ENCODE measurements at regions not wholly inside any gene's neighbourhood (a gene's known extent, or its start where the extent isn't known, plus 50 kb on each side); places are given as distances from the start of the nearest gene placed in this dataset.
A peak's percentile ranks its signal among the peaks of the same experiment; 100 is the strongest.

DNA sequence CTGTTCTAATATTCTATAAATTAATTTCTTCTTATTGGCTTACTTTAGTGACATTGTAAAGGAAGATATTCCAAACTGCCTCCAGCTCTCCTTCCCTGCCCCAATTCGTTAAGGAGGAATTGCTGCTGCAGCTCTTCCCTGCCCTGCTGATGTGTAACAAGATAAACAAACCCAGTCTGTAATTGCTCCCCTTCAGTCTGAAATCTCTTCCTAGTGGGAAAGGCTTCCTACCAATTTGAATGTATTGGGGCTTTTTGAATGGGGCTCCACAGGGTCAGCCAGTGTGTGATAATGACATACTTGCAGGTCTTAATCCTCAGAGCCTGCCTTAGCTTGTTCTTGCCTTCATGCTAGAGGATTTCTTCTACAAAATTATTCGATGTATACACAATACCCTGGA lies 849.9 kb upstream of the GHITM start:
- ChIA-PET POLR2A (ENCODE audit: low non-redundant PET) (no interaction called here), CTCF (no interaction called here)
- DNase-seq (ENCODE audit: low spot score): no peak
- TF ChIP-seq, protein P1, sequence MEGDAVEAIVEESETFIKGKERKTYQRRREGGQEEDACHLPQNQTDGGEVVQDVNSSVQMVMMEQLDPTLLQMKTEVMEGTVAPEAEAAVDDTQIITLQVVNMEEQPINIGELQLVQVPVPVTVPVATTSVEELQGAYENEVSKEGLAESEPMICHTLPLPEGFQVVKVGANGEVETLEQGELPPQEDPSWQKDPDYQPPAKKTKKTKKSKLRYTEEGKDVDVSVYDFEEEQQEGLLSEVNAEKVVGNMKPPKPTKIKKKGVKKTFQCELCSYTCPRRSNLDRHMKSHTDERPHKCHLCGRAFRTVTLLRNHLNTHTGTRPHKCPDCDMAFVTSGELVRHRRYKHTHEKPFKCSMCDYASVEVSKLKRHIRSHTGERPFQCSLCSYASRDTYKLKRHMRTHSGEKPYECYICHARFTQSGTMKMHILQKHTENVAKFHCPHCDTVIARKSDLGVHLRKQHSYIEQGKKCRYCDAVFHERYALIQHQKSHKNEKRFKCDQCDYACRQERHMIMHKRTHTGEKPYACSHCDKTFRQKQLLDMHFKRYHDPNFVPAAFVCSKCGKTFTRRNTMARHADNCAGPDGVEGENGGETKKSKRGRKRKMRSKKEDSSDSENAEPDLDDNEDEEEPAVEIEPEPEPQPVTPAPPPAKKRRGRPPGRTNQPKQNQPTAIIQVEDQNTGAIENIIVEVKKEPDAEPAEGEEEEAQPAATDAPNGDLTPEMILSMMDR (conservative IDR thresholded peaks at IDR 0.05; ENCODE audit: low read depth): no peak
- H3K27ac ChIP-seq: no peak overlapping the region

DNA sequence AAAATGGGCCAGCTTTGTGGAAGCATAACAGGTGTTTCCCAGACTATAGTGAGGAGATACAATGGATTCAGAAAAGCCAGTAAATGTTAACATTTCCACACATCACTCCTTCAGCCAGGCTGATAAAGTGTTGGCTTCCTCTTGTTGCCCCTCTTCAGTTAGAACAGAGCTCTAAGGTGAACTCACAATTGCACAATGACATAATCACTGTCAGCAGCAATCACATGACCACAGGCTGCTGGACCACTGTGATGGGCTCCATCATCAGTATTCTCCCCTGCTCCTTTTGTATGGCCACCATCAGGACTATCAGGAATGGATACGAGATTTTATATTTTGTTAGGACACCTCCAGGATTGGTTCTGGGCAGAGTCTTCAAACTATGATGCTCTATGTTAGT lies 849.4 kb upstream of the GHITM start:
- ChIA-PET CTCF (no interaction called here), POLR2A (ENCODE audit: low non-redundant PET) (no interaction called here)
- H3K27ac ChIP-seq: no peak overlapping the region
- no peak for DNase-seq (ENCODE audit: low spot score)
- TF ChIP-seq, protein P1 (conservative IDR thresholded peaks at IDR 0.05; ENCODE audit: low read depth): no peak

DNA sequence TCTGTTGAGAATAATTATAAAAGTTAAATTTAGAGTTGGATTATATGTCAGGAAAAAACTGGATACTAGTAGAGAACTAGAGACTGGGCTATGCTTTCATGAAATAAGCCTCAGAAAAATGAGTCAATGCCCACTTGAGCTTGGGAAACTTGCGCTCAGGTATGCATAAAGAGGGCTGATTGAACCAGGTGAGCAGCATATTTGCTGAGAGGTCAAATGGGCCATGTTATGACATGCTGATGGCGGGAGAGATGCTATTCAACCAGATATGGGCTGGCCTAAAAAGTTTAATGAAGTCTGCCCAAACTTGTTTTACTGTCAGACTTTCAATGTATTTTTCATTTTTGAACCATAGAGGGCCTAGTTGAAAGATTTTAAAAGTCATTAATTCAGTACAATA lies 837.6 kb upstream of the GHITM start:
- ChIA-PET POLR2A (ENCODE audit: low non-redundant PET) (no interaction called here), CTCF (interaction anchor here (0.6 to 0.7 kb wide), 2 partner anchors 311 to 1081 kb away, joined by 3 read pairs; no protein-coding TSS in a partner anchor)
- TF ChIP-seq, protein P1 (conservative IDR thresholded peaks at IDR 0.05; ENCODE audit: low read depth): no peak
- peak; percentile 26 for DNase-seq (ENCODE audit: low spot score)
- H3K27ac ChIP-seq: no peak overlapping the region

GRCh38 chr10:83302623-83303022 lies 836.7 kb upstream of the GHITM start:
- TF ChIP-seq, protein P1 (conservative IDR thresholded peaks at IDR 0.05; ENCODE audit: low read depth): no peak
- no peak overlapping the region for H3K27ac ChIP-seq
- CTCF ChIA-PET: interaction anchor here (0.6 to 0.7 kb wide), 2 partner anchors 311 to 1082 kb away, joined by 3 read pairs; no protein-coding TSS in a partner anchor
- POLR2A ChIA-PET (ENCODE audit: low non-redundant PET): no interaction called here
- DNase-seq (ENCODE audit: low spot score): no peak

DNA sequence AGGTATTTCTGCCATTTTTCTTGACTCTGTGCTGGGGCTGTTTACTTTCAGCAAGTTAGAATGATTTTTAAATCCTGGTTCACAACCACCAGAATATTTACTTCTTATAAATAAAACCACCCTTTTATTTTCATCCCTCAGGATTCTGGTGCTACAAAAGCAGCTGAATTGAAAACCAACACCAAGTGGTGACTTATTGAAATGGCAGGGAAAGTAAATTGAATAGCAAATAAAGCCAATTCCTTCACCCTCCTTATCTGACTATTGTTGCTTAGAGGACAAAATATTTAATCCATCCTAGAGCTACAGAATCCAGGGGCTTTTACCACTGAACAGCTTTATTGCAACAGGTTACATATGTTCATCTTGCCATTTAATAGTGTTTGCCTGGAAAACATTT lies 828.6 kb upstream of the GHITM start:
- TF ChIP-seq, protein P1 (conservative IDR thresholded peaks at IDR 0.05; ENCODE audit: low read depth): no peak
- CTCF ChIA-PET: interaction anchor here (0.6 kb wide), 1 partner anchor 74 kb away, joined by 3 read pairs; no protein-coding TSS in a partner anchor
- no peak overlapping the region for H3K27ac ChIP-seq
- POLR2A ChIA-PET (ENCODE audit: low non-redundant PET): no interaction called here
- no peak for DNase-seq (ENCODE audit: low spot score)

GRCh38 chr10:83312570-83312969 lies 826.7 kb upstream of the GHITM start:
- no peak for DNase-seq (ENCODE audit: low spot score)
- ChIA-PET CTCF (no interaction called here), POLR2A (ENCODE audit: low non-redundant PET) (no interaction called here)
- TF ChIP-seq, protein P1 (conservative IDR thresholded peaks at IDR 0.05; ENCODE audit: low read depth): no peak
- H3K27ac ChIP-seq: no peak overlapping the region

DNA sequence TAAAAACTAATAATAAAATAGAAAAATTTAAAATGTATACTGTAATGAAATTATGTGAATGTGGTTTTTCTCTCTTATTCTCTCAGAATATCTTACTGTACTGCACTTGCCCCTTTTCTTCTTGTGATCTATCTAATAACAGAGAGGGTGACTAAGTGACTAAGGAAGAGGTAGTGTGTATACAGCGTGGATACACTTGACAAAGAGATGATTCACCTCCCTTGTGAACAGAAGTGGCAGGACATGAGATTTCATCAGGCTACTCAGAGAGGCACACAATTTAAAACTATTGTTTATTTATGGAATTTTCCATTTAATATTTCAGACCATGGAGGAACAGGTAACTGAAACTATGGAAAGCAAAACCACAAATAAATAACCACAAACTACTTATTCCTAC lies 806.6 kb upstream of the GHITM start:
- no peak for DNase-seq (ENCODE audit: low spot score)
- TF ChIP-seq, protein P1 (conservative IDR thresholded peaks at IDR 0.05; ENCODE audit: low read depth): no peak
- CTCF ChIA-PET: no interaction called here
- no peak overlapping the region for H3K27ac ChIP-seq
- POLR2A ChIA-PET (ENCODE audit: low non-redundant PET): no interaction called here

Measured in RWPE1 (cell line).